ENCODE measurements at regions not wholly inside any gene's neighbourhood (a gene's known extent, or its start where the extent isn't known, plus 50 kb on each side); places are given as distances from the start of the nearest gene placed in this dataset.
"Not testable (repeated sequence)": the region's sequence is repeated elsewhere in the genome, so short reads cannot be mapped to it uniquely, and the experiment has no call there.

GRCh38 chr4:160652790-160653189 lies 1511.0 kb downstream of the FSTL5 start:
- peaks cover 3% of the 10 kb centered on the region for H3K9me3 Mint-ChIP-seq (ENCODE audit: low read depth)
- H3K4me3 Mint-ChIP-seq: no peak overlapping the region
- DNase-seq: no peak
- no peak for ATAC-seq
- H3K4me1 Mint-ChIP-seq: no peaks in the 10 kb centered on the region
- CTCF ChIA-PET: no interaction called here
- no peak overlapping the region for H3K27ac Mint-ChIP-seq
- H3K36me3 Mint-ChIP-seq: no peaks in the 10 kb centered on the region
- no peaks in the 10 kb centered on the region for H3K27me3 Mint-ChIP-seq

GRCh38 chr4:160675550-160675949 lies 1488.2 kb downstream of the FSTL5 start:
- no peak overlapping the region for H3K27ac Mint-ChIP-seq
- ATAC-seq (no peak), DNase-seq (no peak)
- no peaks in the 10 kb centered on the region for H3K9me3 Mint-ChIP-seq (ENCODE audit: low read depth)
- no peaks in the 10 kb centered on the region for H3K4me1 Mint-ChIP-seq
- no peak overlapping the region for H3K4me3 Mint-ChIP-seq
- H3K27me3 Mint-ChIP-seq: no peaks in the 10 kb centered on the region
- H3K36me3 Mint-ChIP-seq: no peaks in the 10 kb centered on the region
- CTCF ChIA-PET: no interaction called here

- no peaks in the 10 kb centered on the region for H3K36me3 Mint-ChIP-seq
- H3K4me3 Mint-ChIP-seq: no peak overlapping the region
- H3K9me3 Mint-ChIP-seq (ENCODE audit: low read depth): peaks cover 10% of the 10 kb centered on the region
- ATAC-seq (no peak), DNase-seq (no peak)
- no peaks in the 10 kb centered on the region for H3K4me1 Mint-ChIP-seq
- H3K27me3 Mint-ChIP-seq: no peaks in the 10 kb centered on the region
- H3K27ac Mint-ChIP-seq: no peak overlapping the region
- CTCF ChIA-PET: no interaction called here
Measured at GRCh38 chr4:160685729-160686128, 1478.1 kb downstream of the FSTL5 start.

GRCh38 chr4:160701671-160702070 lies 1462.1 kb downstream of the FSTL5 start:
- DNase-seq (no peak), ATAC-seq (no peak)
- H3K36me3 Mint-ChIP-seq: no peaks in the 10 kb centered on the region
- H3K9me3 Mint-ChIP-seq (ENCODE audit: low read depth): peaks cover 13% of the 10 kb centered on the region
- H3K27ac Mint-ChIP-seq: no peak overlapping the region
- CTCF ChIA-PET: no interaction called here
- H3K4me1 Mint-ChIP-seq: no peaks in the 10 kb centered on the region
- H3K4me3 Mint-ChIP-seq: no peak overlapping the region
- no peaks in the 10 kb centered on the region for H3K27me3 Mint-ChIP-seq

GRCh38 chr4:160709026-160709425 lies 1454.8 kb downstream of the FSTL5 start:
- no peak for ATAC-seq
- Mint-ChIP-seq H3K4me3 (no peak overlapping the region), H3K9me3 (ENCODE audit: low read depth) (peaks cover 7% of the 10 kb centered on the region), H3K36me3 (no peaks in the 10 kb centered on the region), H3K27ac (no peak overlapping the region), H3K4me1 (no peaks in the 10 kb centered on the region), H3K27me3 (no peaks in the 10 kb centered on the region)
- CTCF ChIA-PET: no interaction called here
- no peak for DNase-seq

GRCh38 chr4:160709546-160709945 lies 1454.3 kb downstream of the FSTL5 start:
- Mint-ChIP-seq H3K4me1 (no peaks in the 10 kb centered on the region), H3K36me3 (no peaks in the 10 kb centered on the region), H3K27me3 (no peaks in the 10 kb centered on the region), H3K27ac (no peak overlapping the region), H3K9me3 (ENCODE audit: low read depth) (peaks cover 7% of the 10 kb centered on the region), H3K4me3 (no peak overlapping the region)
- ATAC-seq (no peak), DNase-seq (no peak)
- CTCF ChIA-PET: no interaction called here

- Mint-ChIP-seq H3K27ac (no peak overlapping the region), H3K9me3 (ENCODE audit: low read depth) (peaks cover 4% of the 10 kb centered on the region), H3K4me3 (no peak overlapping the region), H3K27me3 (no peaks in the 10 kb centered on the region), H3K4me1 (no peaks in the 10 kb centered on the region), H3K36me3 (no peaks in the 10 kb centered on the region)
- DNase-seq: no peak
- no peak for ATAC-seq
- CTCF ChIA-PET: no interaction called here
Measured at GRCh38 chr4:160716551-160716950, 1447.2 kb downstream of the FSTL5 start.

- Mint-ChIP-seq H3K27me3 (no peaks in the 10 kb centered on the region), H3K36me3 (no peaks in the 10 kb centered on the region), H3K4me1 (no peaks in the 10 kb centered on the region), H3K4me3 (no peak overlapping the region), H3K27ac (no peak overlapping the region), H3K9me3 (ENCODE audit: low read depth) (peaks cover 4% of the 10 kb centered on the region)
- ATAC-seq: no peak
- DNase-seq: no peak
- CTCF ChIA-PET: no interaction called here
Measured at GRCh38 chr4:160717848-160718247, 1446.0 kb downstream of the FSTL5 start.

- Mint-ChIP-seq H3K4me1 (no peaks in the 10 kb centered on the region), H3K36me3 (no peaks in the 10 kb centered on the region)
Measured at GRCh38 chr4:160724063-160724462, 1439.7 kb downstream of the FSTL5 start.

GRCh38 chr4:160745126-160745525 lies 1418.7 kb downstream of the FSTL5 start:
- H3K4me3 Mint-ChIP-seq: no peak overlapping the region
- no peak overlapping the region for H3K27ac Mint-ChIP-seq
- peaks cover 7% of the 10 kb centered on the region for H3K9me3 Mint-ChIP-seq (ENCODE audit: low read depth)
- DNase-seq (no peak), ATAC-seq (no peak)
- H3K36me3 Mint-ChIP-seq: no peaks in the 10 kb centered on the region
- no peaks in the 10 kb centered on the region for H3K27me3 Mint-ChIP-seq
- H3K4me1 Mint-ChIP-seq: no peaks in the 10 kb centered on the region
- CTCF ChIA-PET: no interaction called here

More at GRCh38 chr4:160724063-160724462, 1439.7 kb downstream of the FSTL5 start:
- no peak overlapping the region for H3K4me3 Mint-ChIP-seq
- CTCF ChIA-PET: no interaction called here
- ATAC-seq (no peak), DNase-seq (no peak)
- H3K27me3 Mint-ChIP-seq: no peaks in the 10 kb centered on the region
- no peak overlapping the region for H3K27ac Mint-ChIP-seq
- no peaks in the 10 kb centered on the region for H3K9me3 Mint-ChIP-seq (ENCODE audit: low read depth)

- H3K9me3 Mint-ChIP-seq (ENCODE audit: low read depth); H3K4me1 Mint-ChIP-seq; H3K27ac Mint-ChIP-seq; H3K4me3 Mint-ChIP-seq; H3K27me3 Mint-ChIP-seq; H3K36me3 Mint-ChIP-seq; DNase-seq; CTCF ChIA-PET; ATAC-seq: not testable (repeated sequence)
Measured at GRCh38 chr4:160746585-160746984, 1417.2 kb downstream of the FSTL5 start.

GRCh38 chr4:160772668-160773067 lies 1391.1 kb downstream of the FSTL5 start:
- Mint-ChIP-seq H3K36me3 (no peaks in the 10 kb centered on the region), H3K27me3 (no peaks in the 10 kb centered on the region), H3K4me1 (no peaks in the 10 kb centered on the region), H3K9me3 (ENCODE audit: low read depth) (peaks cover 2% of the 10 kb centered on the region), H3K4me3 (no peak overlapping the region), H3K27ac (no peak overlapping the region)
- no peak for DNase-seq
- ATAC-seq: no peak
- CTCF ChIA-PET: no interaction called here

- CTCF ChIA-PET: no interaction called here
- ATAC-seq (no peak), DNase-seq (no peak)
- H3K4me3 Mint-ChIP-seq: no peak overlapping the region
- no peaks in the 10 kb centered on the region for H3K36me3 Mint-ChIP-seq
- no peaks in the 10 kb centered on the region for H3K27me3 Mint-ChIP-seq
- H3K4me1 Mint-ChIP-seq: no peaks in the 10 kb centered on the region
- H3K9me3 Mint-ChIP-seq (ENCODE audit: low read depth): peaks cover 16% of the 10 kb centered on the region
- H3K27ac Mint-ChIP-seq: no peak overlapping the region
Measured at GRCh38 chr4:160795216-160795615, 1368.6 kb downstream of the FSTL5 start.

GRCh38 chr4:160808174-160808573 lies 1355.6 kb downstream of the FSTL5 start:
- H3K4me3 Mint-ChIP-seq: no peak overlapping the region
- DNase-seq (no peak), ATAC-seq (no peak)
- H3K36me3 Mint-ChIP-seq: no peaks in the 10 kb centered on the region
- no peaks in the 10 kb centered on the region for H3K4me1 Mint-ChIP-seq
- no peak overlapping the region for H3K27ac Mint-ChIP-seq
- H3K9me3 Mint-ChIP-seq (ENCODE audit: low read depth): peaks cover 7% of the 10 kb centered on the region
- H3K27me3 Mint-ChIP-seq: no peaks in the 10 kb centered on the region
- CTCF ChIA-PET: no interaction called here

GRCh38 chr4:160809576-160809975 lies 1354.2 kb downstream of the FSTL5 start:
- CTCF ChIA-PET: no interaction called here
- no peaks in the 10 kb centered on the region for H3K27me3 Mint-ChIP-seq
- H3K4me3 Mint-ChIP-seq: no peak overlapping the region
- H3K27ac Mint-ChIP-seq: no peak overlapping the region
- no peaks in the 10 kb centered on the region for H3K36me3 Mint-ChIP-seq
- H3K9me3 Mint-ChIP-seq (ENCODE audit: low read depth): peaks cover 7% of the 10 kb centered on the region
- no peaks in the 10 kb centered on the region for H3K4me1 Mint-ChIP-seq
- ATAC-seq: no peak
- no peak for DNase-seq

Data from activated CD8-positive, alpha-beta memory T cell treated with anti-CD3 and anti-CD28 coated beads, Interleukin-2, amount 10 ng/mL, durations not matched to agents 7 days and 5 days (primary cell).